Lower leg skin (tissue), 3 donors: ENCODE measurements at regions not wholly inside any gene's neighbourhood (a gene's known extent, or its start where the extent isn't known, plus 50 kb on each side); places are given as distances from the start of the nearest gene placed in this dataset.

Source experiments
- POLR2A ChIP-seq, 2 donors: fragments of 450-650 bp; IDR thresholded peaks; one replicate each; pipeline ENCODE4 v1.6.1; 2016 to 2017; ENCODE audit warnings: antibody characterized with exemption in 2 of 2, mild to moderate bottlenecking in 1 of 2, moderate library complexity in 1 of 2
- TF ChIP-seq, protein P1 (sequence below), 3 donors: fragments of 450-650 bp; IDR thresholded peaks; one replicate each; pipeline ENCODE4 v1.5.1; 2016; ENCODE audit warnings: antibody characterized with exemption in 3 of 3, mild to moderate bottlenecking in 3 of 3, moderate library complexity in 2 of 3

DNA sequence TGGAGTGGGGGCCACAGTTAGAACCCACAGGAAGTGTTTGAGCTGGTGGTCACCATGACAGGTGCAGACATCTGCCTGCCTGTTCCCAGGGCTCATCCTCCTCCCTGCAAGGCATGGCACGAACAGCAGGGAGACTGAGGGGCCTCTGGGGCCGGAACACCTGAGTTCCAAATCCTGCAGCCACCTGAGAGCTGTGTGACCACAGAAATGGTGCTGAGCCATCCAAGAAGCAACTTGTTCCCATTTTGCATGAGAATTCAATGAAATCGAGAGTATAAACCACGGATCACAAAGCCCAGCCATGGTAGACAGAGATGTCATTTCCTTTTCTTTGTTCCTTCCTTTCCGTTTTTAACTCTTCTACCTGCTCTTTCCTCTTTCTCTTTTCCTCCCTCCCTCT is 268.6 kb downstream of the FOXA2 start:
- TF ChIP-seq, protein P1, sequence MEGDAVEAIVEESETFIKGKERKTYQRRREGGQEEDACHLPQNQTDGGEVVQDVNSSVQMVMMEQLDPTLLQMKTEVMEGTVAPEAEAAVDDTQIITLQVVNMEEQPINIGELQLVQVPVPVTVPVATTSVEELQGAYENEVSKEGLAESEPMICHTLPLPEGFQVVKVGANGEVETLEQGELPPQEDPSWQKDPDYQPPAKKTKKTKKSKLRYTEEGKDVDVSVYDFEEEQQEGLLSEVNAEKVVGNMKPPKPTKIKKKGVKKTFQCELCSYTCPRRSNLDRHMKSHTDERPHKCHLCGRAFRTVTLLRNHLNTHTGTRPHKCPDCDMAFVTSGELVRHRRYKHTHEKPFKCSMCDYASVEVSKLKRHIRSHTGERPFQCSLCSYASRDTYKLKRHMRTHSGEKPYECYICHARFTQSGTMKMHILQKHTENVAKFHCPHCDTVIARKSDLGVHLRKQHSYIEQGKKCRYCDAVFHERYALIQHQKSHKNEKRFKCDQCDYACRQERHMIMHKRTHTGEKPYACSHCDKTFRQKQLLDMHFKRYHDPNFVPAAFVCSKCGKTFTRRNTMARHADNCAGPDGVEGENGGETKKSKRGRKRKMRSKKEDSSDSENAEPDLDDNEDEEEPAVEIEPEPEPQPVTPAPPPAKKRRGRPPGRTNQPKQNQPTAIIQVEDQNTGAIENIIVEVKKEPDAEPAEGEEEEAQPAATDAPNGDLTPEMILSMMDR (IDR thresholded peaks at IDR 0.05), result no peak
- TF ChIP-seq POLR2A (IDR thresholded peaks at IDR 0.05), result no peak
